PC-9 (cell line): ENCODE measurements at regions not wholly inside any gene's neighbourhood (a gene's known extent, or its start where the extent isn't known, plus 50 kb on each side); places are given as distances from the start of the nearest gene placed in this dataset.

Experiments
- EZH2 ChIP-seq: fragments of 200-600 bp; sonication (generic); IDR thresholded peaks from 2 replicates; pipeline ENCODE4 v1.8.0; 2017; ENCODE audit warnings: antibody characterized with exemption, low read depth
- TF ChIP-seq, protein P1 (sequence below): fragments of 200-600 bp; sonication (generic); conservative IDR thresholded peaks from 2 replicates; pipeline ENCODE4 v1.6.1; 2017; ENCODE audit warnings: mixed run types, antibody characterized with exemption, mild to moderate bottlenecking, moderate library complexity

DNA sequence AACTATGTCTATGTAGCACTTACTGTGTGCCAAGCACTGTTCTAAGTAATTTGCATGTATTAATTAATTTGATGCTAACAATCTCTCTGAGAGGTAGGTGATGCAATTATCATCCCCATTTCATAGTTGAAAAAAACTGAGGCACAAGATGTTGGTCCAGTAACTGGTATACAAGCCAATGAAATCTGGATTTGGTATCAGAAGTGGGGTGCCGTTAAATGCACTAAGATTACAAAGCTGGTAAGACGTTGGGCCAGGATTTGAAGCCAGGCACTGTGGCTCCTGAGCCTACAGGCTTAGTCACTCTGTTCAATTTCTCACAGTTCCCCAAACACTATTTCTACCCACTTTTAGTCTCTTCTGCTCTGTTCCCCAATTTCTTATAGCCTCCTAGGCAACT lies 70.4 kb upstream of the CACNA1A start:
- TF ChIP-seq, protein P1, sequence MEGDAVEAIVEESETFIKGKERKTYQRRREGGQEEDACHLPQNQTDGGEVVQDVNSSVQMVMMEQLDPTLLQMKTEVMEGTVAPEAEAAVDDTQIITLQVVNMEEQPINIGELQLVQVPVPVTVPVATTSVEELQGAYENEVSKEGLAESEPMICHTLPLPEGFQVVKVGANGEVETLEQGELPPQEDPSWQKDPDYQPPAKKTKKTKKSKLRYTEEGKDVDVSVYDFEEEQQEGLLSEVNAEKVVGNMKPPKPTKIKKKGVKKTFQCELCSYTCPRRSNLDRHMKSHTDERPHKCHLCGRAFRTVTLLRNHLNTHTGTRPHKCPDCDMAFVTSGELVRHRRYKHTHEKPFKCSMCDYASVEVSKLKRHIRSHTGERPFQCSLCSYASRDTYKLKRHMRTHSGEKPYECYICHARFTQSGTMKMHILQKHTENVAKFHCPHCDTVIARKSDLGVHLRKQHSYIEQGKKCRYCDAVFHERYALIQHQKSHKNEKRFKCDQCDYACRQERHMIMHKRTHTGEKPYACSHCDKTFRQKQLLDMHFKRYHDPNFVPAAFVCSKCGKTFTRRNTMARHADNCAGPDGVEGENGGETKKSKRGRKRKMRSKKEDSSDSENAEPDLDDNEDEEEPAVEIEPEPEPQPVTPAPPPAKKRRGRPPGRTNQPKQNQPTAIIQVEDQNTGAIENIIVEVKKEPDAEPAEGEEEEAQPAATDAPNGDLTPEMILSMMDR: no peak
- TF ChIP-seq EZH2: no peak
